ENCODE measurements at regions not wholly inside any gene's neighbourhood (a gene's known extent, or its start where the extent isn't known, plus 50 kb on each side); places are given as distances from the start of the nearest gene placed in this dataset.

DNA sequence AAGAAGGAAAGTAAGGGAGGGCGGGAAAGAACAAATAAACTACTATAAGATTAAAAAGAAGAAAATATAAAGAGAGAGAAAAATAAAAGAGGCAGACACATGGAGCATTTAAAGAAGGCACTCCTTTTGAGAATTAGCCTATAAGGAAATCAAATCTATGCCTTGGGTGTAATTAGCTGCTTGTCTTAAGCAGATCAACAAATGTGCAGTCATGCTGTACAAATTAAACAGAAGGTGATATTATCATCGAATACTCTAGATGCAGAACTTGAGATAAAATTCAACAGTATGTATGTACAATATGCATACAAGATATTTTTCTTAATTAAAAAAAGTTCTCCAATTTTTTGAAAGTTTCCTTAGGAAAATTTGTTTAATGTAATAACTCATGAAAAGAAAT is 623.0 kb upstream of the CHORDC1 start:
- TF ChIP-seq EZH2phosphoT487 (IDR thresholded peaks at IDR 0.05; ENCODE audit: borderline replicate concordance, low read length): no peak
- TF ChIP-seq, protein P1, sequence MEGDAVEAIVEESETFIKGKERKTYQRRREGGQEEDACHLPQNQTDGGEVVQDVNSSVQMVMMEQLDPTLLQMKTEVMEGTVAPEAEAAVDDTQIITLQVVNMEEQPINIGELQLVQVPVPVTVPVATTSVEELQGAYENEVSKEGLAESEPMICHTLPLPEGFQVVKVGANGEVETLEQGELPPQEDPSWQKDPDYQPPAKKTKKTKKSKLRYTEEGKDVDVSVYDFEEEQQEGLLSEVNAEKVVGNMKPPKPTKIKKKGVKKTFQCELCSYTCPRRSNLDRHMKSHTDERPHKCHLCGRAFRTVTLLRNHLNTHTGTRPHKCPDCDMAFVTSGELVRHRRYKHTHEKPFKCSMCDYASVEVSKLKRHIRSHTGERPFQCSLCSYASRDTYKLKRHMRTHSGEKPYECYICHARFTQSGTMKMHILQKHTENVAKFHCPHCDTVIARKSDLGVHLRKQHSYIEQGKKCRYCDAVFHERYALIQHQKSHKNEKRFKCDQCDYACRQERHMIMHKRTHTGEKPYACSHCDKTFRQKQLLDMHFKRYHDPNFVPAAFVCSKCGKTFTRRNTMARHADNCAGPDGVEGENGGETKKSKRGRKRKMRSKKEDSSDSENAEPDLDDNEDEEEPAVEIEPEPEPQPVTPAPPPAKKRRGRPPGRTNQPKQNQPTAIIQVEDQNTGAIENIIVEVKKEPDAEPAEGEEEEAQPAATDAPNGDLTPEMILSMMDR (IDR thresholded peaks at IDR 0.05; ENCODE audit: low read depth, low read length, poor library complexity, severe bottlenecking): no peak

All from DOHH2 (cell line).